Muscle of arm (tissue), 1 donor: ENCODE measurements at regions not wholly inside any gene's neighbourhood (a gene's known extent, or its start where the extent isn't known, plus 50 kb on each side); places are given as distances from the start of the nearest gene placed in this dataset.
"Not testable (repeated sequence)": the region's sequence is repeated elsewhere in the genome, so short reads cannot be mapped to it uniquely, and the experiment has no call there.

Source experiments
- DNase-seq: peaks from one replicate; pipeline ENCODE4 v3.0.0-alpha.2; 2013

DNA sequence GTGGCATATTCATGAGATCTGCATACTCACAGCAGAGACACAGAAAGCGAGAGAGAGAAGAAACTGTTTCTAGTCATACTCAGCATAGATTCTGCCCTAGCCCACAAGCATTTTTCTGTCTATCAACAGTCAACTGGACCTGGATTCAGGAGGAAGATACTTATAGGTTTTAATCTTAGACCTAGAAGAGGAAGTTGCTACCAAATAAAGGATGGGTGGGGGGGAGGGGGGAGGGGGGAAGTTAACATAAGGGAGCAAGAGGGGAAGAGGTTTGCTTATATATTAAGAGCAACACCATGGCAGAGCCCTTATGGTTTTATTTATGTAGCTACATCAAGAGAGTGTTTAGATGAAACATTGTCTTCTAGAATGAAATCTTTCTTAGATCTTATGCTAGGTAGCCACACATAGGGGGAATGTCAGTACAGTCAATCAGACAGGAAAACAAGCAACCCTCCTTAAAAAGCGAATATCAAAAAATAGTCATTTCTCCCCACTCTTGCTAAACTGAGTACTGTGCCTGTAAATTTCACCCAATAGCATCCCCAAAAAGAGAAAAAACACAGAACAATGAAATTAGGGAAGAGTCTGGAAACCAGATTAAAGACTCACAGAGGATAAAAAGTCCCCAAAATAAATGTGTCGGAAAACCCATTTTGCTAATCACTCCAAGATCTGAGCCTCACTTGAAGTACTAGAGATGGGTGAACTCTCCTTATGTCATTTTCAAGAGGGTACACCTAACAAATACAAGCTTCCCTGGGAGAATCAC is 192.7 kb upstream of the NR4A3 start:
- no peak for DNase-seq

DNA sequence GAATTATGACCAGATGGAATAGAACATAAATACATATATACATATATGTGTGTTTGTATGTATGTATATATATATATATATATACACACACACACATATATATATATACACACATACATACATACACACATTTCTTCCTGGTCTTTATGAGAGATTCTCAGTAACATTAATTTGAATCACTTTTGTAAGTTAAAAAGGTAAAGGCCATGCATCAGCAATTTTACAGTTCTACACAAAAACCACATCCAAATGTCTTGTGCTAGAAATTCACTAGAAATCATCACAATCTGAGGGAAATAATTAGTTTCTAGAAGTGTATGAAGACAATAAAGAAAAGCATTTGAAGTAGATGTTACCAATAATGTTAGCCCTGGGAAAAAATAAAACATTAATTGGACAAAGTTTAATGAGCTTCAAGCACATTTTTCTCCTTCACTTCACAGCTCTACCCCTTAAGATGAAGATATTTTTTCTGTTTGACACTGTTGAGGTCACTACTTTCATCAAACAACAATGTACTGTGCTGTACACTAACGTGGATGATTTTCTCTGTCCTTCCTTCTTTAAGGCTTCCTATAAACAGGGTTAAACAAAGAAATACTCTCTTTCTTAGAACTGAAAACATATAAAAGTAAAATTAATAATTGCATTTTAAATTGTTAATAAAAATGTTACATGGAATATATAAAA is 189.2 kb upstream of the NR4A3 start:
- DNase-seq, result no peak

DNA sequence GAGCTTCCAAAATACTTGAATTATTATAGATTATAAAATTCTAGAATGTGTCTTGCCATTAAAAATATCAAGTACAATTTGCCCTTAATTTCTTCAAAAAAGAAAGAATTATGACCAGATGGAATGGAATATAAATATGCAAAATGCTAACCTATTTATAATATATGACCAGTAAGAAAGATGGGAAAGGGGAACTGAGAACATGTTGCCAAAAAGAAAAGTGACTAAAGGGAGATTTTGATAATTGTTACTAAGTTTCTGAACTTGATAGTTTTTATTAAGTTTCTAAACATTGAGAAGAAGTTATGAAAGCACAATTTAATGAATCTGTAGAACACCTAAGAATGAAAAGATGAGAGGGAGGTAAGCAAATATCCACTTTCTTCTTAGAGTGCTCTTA is 188.4 kb upstream of the NR4A3 start:
- no peak for DNase-seq

DNA sequence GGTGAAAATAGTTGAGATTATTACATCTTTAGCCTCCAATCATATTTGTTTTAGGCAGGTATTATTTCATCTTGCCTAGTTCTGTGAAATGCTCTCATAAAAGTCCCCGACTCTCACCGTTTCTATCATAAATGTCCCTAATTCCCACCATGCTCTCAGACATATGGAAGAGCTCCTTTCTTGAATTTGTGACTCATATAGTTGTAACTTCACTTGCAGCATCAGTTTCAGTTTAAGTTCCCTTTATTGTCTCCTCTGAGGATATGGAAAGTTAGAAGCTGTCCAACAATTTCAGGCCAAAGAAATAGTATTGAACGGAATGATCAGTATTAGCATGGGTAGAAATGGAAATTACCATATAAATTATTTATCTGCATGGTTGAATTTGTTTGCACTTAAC is 187.5 kb upstream of the NR4A3 start:
- DNase-seq, result peak; percentile 21

DNA sequence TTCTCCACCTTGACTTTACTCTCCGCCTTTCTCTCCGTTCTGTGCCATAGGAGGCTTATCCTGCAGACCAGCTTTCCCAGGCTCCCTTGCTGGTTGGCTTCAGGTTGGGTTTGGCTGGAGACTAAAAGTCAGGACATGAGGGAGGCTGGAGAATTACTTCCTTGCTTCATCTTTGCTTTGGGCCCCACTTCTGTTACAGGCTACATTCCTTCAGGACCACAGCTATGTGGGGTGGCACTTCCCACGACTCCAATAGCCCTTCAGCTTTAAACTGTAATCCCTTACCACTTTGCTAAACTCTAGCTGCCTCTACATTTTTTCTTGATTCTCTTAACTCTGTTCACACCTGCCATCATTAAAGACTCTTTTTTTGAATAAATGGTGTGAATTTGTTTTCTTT is 186.7 kb upstream of the NR4A3 start:
- DNase-seq, result no peak

DNA sequence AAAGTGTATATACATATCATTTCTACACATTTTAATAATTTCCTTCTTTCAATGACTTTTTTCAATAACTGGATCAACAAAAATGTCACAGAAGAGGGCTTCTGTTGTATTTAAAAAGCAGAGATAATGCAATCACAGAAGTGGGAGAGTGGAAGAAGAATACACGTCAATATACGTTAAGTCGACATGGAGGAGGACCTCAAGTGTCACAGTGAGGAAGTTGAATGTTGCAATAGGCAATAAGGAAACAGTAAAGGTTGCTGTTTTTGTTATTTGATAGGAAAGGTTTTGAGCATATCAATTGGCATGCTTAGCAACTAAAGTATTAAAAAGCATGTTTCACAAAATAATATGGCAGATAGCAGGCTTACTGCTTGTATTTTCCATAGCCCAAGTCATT is 184.0 kb upstream of the NR4A3 start:
- DNase-seq, result no peak

DNA sequence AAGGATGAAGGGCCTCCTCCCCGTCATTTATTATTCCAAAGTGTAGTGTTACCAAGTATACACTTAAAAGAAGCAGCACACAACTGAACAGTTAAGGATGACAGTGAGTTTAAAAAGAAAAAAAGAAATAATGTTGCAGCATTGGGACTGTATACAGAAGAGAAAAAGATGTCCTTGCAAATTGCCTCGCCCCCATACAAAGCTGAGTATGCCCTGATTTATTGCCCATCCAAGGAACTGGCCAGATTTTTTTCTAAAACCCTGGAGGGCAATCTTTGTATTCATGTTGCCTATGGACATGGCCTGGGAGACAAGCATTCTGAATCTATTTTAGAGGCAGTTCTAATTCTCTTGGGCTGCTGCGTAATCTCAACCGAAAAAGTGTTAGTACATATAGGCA is 182.7 kb upstream of the NR4A3 start:
- DNase-seq, result no peak

DNA sequence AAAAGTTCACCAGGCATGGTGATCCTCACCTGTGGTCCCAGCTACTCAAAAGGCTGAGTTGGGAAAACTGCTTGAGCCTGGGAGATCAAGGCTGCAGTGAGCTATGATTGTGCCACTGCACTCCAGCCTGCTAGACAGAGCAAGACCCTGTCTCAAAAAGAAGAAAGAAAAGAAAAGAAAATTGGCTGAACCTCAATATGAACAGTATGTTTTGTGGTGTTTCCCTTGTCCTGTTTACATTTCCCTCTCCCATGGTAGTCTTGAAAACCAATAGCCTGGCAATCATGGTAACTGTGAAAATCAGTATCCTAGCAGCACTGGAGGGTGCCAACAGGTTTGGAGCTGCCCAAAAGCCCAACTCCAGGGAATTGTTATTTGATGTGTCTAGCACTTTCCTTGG is 174.1 kb upstream of the NR4A3 start:
- no peak for DNase-seq

DNA sequence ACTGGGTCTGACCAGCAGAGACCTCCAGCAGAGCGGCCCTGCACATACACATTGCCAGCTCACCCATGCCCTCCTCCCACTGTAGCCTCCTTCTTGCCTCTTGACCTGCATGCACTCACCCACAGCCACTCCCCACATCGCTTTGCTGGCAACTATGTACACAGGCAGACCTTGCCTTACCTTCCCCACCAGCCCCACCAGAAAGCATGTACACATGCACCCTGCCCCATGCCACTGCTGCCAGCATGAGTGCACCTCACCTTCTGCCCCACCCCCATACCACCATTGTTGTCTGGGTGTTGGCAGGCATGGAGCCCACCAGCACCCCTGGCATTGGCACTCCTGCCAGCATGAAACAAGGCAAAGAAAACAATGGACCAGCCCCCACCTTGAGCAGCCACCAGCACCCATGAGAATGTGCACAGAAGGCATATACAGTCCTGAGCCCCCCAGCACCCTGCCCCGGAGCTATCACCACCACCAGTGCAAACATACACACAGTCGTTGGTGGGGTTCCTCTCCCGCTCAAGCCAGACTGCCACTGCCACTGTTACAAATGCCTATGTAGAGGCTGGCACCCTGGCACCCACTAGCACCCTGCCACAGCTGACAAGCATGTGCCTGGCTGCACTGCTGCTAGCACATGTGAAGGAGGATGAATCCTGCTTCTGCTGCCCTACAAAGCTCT is 171.4 kb upstream of the NR4A3 start:
- no peak for DNase-seq

DNA sequence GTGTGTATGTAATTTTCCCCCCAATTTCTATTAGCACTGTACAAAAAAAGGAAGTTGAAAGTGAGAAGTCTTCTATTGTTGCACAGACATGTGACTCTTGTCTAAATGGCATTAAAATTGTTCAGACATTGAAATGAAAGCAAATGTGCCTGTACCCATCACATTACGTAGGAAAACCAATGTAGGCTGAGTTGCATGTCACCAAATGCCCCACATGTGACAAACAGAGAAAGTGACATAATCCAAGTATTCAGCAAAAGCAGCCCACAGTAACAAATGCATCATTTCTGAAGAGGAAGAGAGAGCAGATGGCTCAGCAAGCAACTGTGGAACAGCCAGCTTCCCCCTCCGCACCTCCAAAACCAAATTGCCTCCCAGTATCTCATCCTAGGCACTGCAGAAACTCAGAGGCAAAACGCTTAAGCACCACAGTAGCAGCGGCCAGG is 161.5 kb upstream of the NR4A3 start:
- DNase-seq, result peak; percentile 7

DNA sequence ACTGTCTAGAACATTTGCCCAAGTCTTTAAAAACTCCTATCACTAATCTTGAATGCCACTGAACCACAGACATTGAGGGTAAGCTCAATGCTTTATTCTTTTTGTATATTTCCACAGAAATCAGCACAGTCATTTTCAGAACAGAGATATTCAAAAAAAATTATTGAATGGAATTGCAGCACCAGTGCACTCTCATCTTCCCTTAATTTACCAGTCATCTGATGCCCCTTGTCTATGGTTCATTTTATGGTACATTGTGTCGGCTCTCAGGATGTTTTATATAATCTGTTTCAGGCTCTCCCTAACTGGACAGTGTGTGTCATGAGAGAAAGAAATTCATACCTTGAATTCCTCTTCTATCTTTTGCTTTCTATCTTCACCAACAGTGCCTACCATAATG is 158.4 kb upstream of the NR4A3 start:
- no peak for DNase-seq

DNA sequence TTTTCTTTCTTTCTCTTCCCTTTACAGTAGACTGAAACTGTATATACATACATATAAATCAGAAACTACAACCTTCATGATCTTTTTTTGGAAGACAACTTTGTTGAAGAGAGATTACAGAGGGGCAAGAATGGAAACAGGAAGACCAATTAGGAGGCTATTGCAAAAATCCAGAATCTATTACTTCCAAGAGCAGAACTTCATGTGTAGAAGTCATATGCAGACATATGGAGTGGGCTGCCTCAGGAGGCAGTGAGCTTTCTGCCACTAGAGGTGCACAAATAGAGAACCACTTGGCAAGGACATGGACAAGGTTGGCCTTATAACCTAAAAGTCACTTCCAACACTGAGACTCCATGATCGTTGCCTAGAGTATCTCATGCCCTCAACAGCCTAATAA is 157.8 kb upstream of the NR4A3 start:
- no peak for DNase-seq

DNA sequence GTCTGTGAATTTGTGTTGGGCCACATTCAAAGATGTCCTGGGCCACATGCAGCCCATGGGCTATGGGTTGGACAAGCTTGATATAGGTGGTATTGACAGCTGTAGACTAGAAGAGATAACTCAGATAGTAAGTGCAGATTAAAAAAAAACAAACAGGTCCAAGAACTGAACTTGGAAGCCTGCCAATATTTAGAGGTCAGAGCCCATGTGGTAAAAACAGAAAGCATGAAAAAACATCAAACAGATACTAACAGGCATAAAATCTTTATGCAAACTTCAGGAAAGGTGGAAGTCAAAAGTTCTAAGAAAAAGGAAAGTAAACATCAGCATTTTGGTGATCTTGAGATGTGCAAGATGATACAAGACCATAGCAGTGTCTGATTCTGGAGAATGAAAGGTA is 155.1 kb upstream of the NR4A3 start:
- no peak for DNase-seq

DNA sequence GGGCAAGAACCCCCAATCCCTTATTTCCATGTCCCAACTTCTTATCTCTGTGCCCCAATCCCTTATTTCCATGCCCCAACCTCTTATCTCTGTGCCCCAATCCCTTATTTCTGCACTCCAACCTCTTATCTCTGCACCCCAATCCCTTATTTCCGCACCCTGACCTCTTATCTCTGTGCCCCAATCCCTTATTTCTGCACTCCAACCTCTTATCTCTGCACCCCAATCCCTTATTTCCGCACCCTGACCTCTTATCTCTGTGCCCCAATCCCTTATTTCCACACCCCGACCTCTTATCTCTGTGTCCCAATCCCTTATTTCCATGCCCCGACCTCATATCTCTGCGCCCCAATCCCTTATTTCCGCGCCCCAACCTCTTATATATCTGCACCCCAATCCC is 150.8 kb upstream of the NR4A3 start:
- not testable (repeated sequence) for DNase-seq

DNA sequence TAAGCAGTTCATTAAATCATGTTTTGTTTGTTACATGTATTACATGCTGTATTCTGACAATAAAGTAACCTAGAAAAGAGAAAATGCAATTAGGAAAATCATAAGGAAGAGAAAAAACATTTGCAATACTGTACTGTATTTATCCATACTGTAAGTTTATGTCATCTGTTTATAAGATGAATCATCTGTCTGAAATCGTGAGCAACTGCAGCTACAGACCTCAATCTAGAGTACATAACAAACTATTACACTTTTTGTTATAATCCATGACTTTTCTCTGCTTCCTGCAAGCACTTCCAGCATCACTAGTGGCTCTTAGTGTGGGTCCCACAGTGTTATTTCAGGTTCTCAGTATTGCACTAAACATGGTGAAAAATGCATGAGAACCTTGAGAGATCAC is 144.4 kb upstream of the NR4A3 start:
- no peak for DNase-seq

DNA sequence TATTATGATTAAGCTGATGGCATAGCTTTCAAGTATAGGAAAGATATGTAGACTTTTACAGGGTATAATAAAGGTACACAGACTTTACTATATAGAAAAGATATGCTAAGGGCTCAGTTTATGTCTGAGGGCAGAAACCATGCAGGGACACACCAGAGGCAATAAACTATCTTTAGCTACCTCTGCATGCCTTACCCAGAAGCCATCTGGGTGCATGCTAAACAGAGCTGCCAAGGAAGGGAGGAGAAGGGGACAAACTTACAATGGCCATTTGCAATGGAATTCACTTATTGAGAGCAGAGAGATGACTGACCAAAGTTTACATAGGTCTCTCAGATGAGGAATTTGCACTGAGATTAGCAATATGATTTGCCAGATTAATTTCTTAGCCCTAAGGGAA is 143.1 kb upstream of the NR4A3 start:
- no peak for DNase-seq

DNA sequence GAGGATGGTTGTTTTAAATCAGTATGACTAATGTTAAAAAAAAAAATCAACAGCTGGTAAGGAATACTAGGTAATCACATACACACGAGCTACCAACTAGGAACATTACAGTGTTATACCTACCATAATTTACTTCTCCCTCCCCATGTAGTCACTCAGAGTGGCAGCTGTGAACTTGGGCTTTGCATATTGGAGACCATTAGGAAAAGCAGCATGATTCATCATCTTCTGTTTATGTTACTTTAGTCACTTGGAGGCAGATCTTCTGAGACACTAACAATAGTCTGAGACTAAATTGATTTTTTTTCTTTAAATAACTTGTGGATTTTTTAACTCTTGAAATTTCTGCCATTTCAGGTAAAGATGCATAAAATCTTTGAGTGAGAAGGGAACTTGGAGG is 141.5 kb upstream of the NR4A3 start:
- no peak for DNase-seq

DNA sequence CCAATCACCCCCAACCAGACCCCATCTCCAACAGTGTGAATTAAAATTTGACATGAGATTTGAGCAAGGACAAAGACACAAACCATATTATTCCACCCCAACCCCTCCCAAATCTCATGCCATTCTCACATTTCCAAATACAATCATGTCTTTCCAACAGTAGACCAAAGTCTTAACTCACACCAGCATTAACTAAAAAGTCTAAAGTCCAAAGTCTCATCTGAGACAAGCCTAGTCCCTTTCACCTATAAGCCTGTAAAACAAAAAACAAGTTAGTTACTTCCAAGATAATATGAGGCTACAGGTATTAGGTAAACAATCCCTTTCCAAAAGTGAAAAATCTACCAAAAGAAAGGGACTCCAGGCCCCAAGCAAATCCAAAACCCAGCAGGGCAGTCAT is 140.6 kb upstream of the NR4A3 start:
- DNase-seq, result no peak

DNA sequence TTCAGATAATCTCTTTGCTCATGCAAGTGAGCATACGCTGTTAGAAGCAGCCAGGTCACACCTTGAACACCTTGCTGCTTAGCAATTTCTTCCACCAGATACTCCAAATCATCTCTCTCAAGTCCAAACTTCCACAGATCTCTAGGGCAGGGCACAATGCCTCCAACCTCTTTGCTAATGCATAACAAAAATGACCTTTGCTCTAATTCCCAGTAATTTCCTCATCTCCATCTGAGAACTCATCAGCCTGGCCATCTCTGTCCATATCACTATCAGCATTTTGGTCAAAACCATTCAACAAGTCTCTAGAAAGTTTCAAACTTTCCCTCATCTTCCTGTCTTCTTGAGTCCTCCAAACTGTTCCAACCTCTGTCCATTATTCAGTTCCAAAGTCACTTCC is 139.3 kb upstream of the NR4A3 start:
- no peak for DNase-seq

DNA sequence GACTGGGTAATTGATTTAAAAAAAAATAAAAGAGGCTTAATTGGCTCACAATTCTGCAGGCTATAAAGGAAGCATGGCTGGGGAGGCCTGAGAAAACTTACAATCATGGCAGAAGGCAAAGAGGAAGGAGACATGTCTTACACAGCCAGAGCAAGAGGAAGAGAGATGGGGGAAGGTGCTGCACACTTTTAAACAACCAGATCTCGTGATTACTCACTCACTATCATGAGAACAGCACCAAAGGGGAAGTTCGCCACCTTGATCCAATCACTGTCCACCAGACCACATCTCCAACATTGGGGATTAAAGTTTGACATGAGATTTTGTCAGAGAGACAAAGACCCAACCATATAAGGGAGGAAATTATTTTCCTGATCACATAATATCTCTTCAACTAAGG is 138.8 kb upstream of the NR4A3 start:
- no peak for DNase-seq

DNA sequence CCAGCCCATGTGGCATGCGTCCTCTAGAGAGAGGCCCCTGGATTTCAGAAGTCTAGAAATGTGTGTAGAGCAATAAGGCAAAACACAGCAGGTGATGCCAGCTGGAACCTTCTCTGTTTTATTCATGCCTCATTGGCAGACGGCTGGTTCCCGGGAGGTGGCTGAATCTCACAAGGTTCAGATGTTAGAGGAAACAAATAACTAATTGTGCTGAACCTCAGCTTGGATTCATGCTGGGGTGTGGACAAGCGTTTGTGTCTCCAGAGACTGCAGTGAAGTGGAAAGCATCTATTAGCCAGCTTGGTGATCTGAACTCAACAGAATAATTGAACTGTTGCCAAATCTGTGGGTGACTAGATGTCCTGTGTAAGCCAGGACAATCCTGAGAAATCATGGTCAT is 131.1 kb upstream of the NR4A3 start:
- DNase-seq, result no peak

DNA sequence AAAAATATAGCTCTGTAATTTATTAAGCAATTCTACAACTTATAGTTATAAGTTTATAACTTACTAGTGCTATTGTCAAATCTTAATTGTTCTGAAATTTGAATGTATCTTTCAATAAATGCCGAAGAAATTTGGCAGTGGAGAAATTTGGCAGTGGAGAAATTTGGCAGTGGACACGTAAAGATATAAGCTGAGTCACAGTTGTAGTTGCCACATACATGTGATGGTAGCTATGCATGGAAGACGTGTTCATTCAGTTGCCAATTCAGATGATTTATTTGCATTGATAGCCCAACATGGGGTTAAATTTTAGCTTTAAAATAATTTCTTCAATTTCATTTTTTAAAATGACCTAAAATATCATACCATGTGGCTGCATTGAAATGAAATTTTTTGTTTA is 127.8 kb upstream of the NR4A3 start:
- DNase-seq, result no peak

DNA sequence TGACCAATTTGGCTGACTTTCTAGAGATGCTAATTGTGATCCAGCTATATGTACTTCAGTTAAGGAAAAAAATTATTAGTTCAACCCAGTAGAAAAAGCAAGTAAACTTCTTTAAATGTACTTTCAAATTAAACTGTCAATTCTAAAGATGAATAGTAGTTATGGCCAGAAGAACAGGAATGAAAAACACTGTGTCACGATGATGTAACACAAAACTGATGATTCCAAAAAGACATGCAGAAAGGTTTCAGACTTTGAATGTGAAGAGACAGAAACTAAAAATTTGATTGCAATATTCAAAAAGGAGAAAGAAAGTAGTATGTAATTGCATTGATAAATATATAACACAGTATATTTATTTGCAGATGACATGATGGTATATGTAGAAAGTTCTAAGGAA is 127.3 kb upstream of the NR4A3 start:
- DNase-seq, result no peak
